ENCODE measurements at regions not wholly inside any gene's neighbourhood (a gene's known extent, or its start where the extent isn't known, plus 50 kb on each side); places are given as distances from the start of the nearest gene placed in this dataset.

DNA sequence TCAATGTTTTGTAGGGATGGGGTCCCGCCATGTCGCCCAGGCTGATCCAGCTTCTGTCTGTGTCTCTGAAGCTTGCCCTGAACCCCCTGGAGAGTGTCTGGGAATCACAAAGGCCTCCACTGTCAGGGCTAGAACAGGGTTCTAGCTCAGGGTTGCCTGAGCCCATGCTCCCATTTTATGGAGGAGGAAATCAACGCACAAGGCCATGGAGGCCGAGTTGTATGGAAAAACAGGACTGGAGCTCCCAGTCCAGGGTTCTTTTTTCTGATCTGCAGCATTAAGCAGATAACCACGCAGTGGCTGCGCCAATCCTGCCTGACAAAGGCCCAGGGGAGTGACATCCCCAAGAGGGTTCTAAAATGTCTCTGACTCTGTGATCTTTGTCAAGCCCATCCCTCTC, 67.6 kb upstream of the NBPF3 start:
- TF ChIP-seq, protein P1, sequence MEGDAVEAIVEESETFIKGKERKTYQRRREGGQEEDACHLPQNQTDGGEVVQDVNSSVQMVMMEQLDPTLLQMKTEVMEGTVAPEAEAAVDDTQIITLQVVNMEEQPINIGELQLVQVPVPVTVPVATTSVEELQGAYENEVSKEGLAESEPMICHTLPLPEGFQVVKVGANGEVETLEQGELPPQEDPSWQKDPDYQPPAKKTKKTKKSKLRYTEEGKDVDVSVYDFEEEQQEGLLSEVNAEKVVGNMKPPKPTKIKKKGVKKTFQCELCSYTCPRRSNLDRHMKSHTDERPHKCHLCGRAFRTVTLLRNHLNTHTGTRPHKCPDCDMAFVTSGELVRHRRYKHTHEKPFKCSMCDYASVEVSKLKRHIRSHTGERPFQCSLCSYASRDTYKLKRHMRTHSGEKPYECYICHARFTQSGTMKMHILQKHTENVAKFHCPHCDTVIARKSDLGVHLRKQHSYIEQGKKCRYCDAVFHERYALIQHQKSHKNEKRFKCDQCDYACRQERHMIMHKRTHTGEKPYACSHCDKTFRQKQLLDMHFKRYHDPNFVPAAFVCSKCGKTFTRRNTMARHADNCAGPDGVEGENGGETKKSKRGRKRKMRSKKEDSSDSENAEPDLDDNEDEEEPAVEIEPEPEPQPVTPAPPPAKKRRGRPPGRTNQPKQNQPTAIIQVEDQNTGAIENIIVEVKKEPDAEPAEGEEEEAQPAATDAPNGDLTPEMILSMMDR (IDR thresholded peaks at IDR 0.05; ENCODE audit: low read depth, low read length) = no peak
- no peak for TF ChIP-seq EZH2phosphoT487 (IDR thresholded peaks at IDR 0.05; ENCODE audit: low read depth)
